Activated B cell treated with CpG ODN at 0.5 μM for 24 hours (primary cell): ENCODE measurements at regions not wholly inside any gene's neighbourhood (a gene's known extent, or its start where the extent isn't known, plus 50 kb on each side); places are given as distances from the start of the nearest gene placed in this dataset.

Source experiments
- ATAC-seq: fragments of 200-7000 bp; cut with Tn5 transposase; one replicate; pipeline ENCODE4 v1.10.0; 2021; ENCODE audit warnings: low read depth, mild to moderate bottlenecking, moderate library complexity
- CTCF ChIA-PET: fragments of 350-600 bp; sonication (Branson Sonifier 250); formaldehyde crosslinking; loops from one replicate; lab custom pipeline; 2021; ENCODE audit warnings: antibody characterized with exemption; lab: Charles Lee
- POLR2A ChIA-PET: fragments of 350-600 bp; sonication (Branson Sonifier 250); formaldehyde crosslinking; loops from one replicate; lab custom pipeline; 2021; ENCODE audit warnings: antibody characterized with exemption; lab: Charles Lee
- DNase-seq: peaks from one replicate; pipeline ENCODE4 v3.0.0; 2022
- H3K27ac Mint-ChIP-seq: one replicate; pipeline ENCODE4 v1.8.0; 2020; ENCODE audit warnings: mixed read lengths
- H3K27me3 Mint-ChIP-seq: one replicate; pipeline ENCODE4 v1.8.0; 2021; ENCODE audit warnings: mixed read lengths
- H3K36me3 Mint-ChIP-seq: one replicate; pipeline ENCODE4 v1.8.0; 2021; ENCODE audit warnings: low read depth, mixed read lengths
- H3K4me1 Mint-ChIP-seq: one replicate; pipeline ENCODE4 v1.8.0; 2021; ENCODE audit warnings: mixed read lengths
- H3K4me3 Mint-ChIP-seq: one replicate; pipeline ENCODE4 v1.8.0; 2020; ENCODE audit warnings: mild to moderate bottlenecking, mixed read lengths
- H3K9me3 Mint-ChIP-seq: one replicate; pipeline ENCODE4 v1.8.0; 2020; ENCODE audit warnings: mixed read lengths
- CTCF ChIP-seq: fragments of 200-600 bp; IDR thresholded peaks from one replicate; pipeline ENCODE4 v1.8.0; 2022; ENCODE audit warnings: antibody characterized with exemption, mild to moderate bottlenecking
- intact Hi-C: fragments of 100-400 bp; cut with micrococcal nuclease; formaldehyde crosslinking; loops from one replicate; pipeline ENCODE4 v1.15.1; 2024

DNA sequence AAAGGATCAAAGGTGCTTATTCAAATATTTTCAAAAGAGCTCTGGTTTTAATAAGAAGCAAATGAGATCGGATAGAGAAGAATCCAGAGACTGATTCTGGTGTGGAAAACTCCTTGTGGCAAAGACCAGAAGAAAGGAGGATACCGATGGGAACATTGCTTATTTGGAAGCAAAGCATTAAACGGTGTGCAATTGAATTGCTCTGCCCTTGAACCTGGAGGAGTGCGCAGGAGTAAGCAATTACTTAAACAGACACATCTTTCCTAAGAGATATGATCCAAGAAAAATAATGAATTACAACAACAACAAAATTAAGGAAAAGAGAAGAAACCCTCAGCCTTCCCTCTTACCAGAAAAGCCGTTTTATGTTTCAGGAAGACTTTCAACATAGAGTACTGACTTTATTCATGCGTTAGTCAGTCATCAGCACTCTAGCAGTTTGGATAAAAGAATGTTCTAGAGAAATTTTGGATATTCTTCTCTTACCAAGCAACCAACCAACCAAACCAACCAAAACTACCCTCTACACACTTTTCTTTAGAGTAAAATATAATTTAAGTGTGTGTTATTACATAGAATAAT lies 191.7 kb downstream of the NTMT2 start:
- TF ChIP-seq CTCF: no peak
- ChIA-PET CTCF (no interaction called here), POLR2A (no interaction called here)
- no peak for DNase-seq
- Mint-ChIP-seq H3K27ac (no peak overlapping the region), H3K27me3 (no peaks in the 10 kb centered on the region), H3K4me3 (no peak overlapping the region), H3K9me3 (no peaks in the 10 kb centered on the region), H3K36me3 (no peaks in the 10 kb centered on the region), H3K4me1 (no peaks in the 10 kb centered on the region)
- intact Hi-C loops: no loop called here
- ATAC-seq: no peak

GRCh38 chr1:170339534-170339933 lies 192.4 kb upstream of the GORAB start:
- CTCF ChIA-PET: no interaction called here
- Mint-ChIP-seq H3K36me3 (no peaks in the 10 kb centered on the region), H3K27ac (no peak overlapping the region), H3K4me3 (no peak overlapping the region), H3K4me1 (no peaks in the 10 kb centered on the region), H3K27me3 (no peaks in the 10 kb centered on the region), H3K9me3 (no peaks in the 10 kb centered on the region)
- no peak for TF ChIP-seq CTCF
- ATAC-seq (no peak), DNase-seq (no peak)
- intact Hi-C loops: no loop called here
- POLR2A ChIA-PET: no interaction called here

- TF ChIP-seq CTCF: no peak
- ChIA-PET POLR2A (no interaction called here), CTCF (no interaction called here)
- DNase-seq (no peak), ATAC-seq (no peak)
- Mint-ChIP-seq H3K27me3 (peaks cover 4% of the 10 kb centered on the region), H3K4me3 (no peak overlapping the region), H3K9me3 (no peaks in the 10 kb centered on the region), H3K4me1 (no peaks in the 10 kb centered on the region), H3K36me3 (no peaks in the 10 kb centered on the region), H3K27ac (no peak overlapping the region)
- intact Hi-C loops: no loop called here
Measured at GRCh38 chr1:170340308-170340707, 191.7 kb upstream of the GORAB start.

- no peak for DNase-seq
- H3K9me3 Mint-ChIP-seq: no peaks in the 10 kb centered on the region
- no peak for ATAC-seq
- intact Hi-C loops: no loop called here
- no peak overlapping the region for H3K27ac Mint-ChIP-seq
- ChIA-PET POLR2A (no interaction called here), CTCF (no interaction called here)
- H3K4me1 Mint-ChIP-seq: no peaks in the 10 kb centered on the region
- H3K4me3 Mint-ChIP-seq: no peak overlapping the region
- no peak for TF ChIP-seq CTCF
- peaks cover 2% of the 10 kb centered on the region for H3K27me3 Mint-ChIP-seq
- no peaks in the 10 kb centered on the region for H3K36me3 Mint-ChIP-seq
Measured at GRCh38 chr1:170351366-170351946, 180.5 kb upstream of the GORAB start.

DNA sequence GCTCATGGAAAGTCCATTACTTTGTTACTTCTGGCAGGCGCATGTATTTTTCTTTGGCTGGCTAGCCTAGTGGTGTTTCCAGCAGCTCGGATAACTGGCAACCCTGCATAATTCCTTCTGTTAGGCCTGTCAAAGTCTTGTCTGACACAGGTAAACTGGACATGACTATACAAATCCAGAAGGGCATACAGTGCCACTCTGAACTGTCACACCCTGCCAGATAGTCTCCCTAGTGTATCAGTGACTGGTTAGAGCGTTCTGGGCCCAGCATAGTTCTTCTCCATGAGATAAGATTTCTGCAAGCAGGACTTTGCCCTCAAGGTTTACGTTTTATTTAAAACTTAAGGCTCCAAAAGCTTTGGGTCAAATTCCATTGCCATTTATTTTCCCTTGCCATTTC lies 177.7 kb upstream of the GORAB start:
- Mint-ChIP-seq H3K27me3 (peaks cover 2% of the 10 kb centered on the region), H3K27ac (no peak overlapping the region), H3K4me3 (no peak overlapping the region), H3K36me3 (no peaks in the 10 kb centered on the region), H3K4me1 (no peaks in the 10 kb centered on the region), H3K9me3 (peaks cover under 1% of the 10 kb centered on the region)
- intact Hi-C loops: no loop called here
- ATAC-seq (no peak), DNase-seq (no peak)
- TF ChIP-seq CTCF: no peak
- ChIA-PET CTCF (no interaction called here), POLR2A (no interaction called here)
